ENCODE measurements at regions not wholly inside any gene's neighbourhood (a gene's known extent, or its start where the extent isn't known, plus 50 kb on each side); places are given as distances from the start of the nearest gene placed in this dataset.

DNA sequence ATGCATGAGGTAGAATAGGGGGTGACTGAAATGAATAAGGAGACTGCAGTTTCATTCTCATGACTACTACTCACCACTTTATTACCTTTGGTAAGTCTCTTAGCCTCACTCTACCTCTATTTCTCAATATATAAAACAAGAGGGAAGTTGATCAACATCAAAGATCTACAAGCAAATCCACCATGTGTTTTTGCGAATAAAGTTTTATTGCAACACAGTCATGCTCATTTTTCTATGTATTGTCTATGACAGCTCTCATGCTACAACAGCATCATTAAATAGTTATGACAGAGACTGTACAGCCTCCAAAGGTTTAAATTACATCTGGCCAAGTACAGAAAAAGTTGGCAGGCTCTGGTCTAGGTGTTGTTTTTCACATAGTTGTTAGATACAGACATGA is 72.6 kb upstream of the CPEB2 start:
- TF ChIP-seq, protein P1, sequence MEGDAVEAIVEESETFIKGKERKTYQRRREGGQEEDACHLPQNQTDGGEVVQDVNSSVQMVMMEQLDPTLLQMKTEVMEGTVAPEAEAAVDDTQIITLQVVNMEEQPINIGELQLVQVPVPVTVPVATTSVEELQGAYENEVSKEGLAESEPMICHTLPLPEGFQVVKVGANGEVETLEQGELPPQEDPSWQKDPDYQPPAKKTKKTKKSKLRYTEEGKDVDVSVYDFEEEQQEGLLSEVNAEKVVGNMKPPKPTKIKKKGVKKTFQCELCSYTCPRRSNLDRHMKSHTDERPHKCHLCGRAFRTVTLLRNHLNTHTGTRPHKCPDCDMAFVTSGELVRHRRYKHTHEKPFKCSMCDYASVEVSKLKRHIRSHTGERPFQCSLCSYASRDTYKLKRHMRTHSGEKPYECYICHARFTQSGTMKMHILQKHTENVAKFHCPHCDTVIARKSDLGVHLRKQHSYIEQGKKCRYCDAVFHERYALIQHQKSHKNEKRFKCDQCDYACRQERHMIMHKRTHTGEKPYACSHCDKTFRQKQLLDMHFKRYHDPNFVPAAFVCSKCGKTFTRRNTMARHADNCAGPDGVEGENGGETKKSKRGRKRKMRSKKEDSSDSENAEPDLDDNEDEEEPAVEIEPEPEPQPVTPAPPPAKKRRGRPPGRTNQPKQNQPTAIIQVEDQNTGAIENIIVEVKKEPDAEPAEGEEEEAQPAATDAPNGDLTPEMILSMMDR (conservative IDR thresholded peaks at IDR 0.05; ENCODE audit: low read depth, low read length): no peak
- TF ChIP-seq EZH2 (IDR thresholded peaks at IDR 0.05; ENCODE audit: low read length, unreplicated experiment) (no peak), EZH2phosphoT487 (IDR thresholded peaks at IDR 0.05; ENCODE audit: borderline replicate concordance, low read length) (no peak)
